GM21526 (cell line): ENCODE measurements at regions not wholly inside any gene's neighbourhood (a gene's known extent, or its start where the extent isn't known, plus 50 kb on each side); places are given as distances from the start of the nearest gene placed in this dataset.

Experiments
- ATAC-seq: cut with Tn5 transposase; IDR thresholded peaks from one replicate; pipeline ENCODE4 v1.9.1; 2021; ENCODE audit warnings: moderate library complexity; ENCODE audit not compliant: unreplicated experiment, low FRiP score

GRCh38 chr14:76950055-76951020 lies 78.2 kb downstream of the IRF2BPL start:
- ATAC-seq = no peak

GRCh38 chr14:76948976-76949375 lies 79.5 kb downstream of the IRF2BPL start:
- no peak for ATAC-seq

- no peak for ATAC-seq
These were observed 80.1 kb downstream of the IRF2BPL start for GRCh38 chr14:76948213-76948947.

GRCh38 chr14:76947838-76948184 lies 80.7 kb downstream of the IRF2BPL start:
- no peak for ATAC-seq

DNA sequence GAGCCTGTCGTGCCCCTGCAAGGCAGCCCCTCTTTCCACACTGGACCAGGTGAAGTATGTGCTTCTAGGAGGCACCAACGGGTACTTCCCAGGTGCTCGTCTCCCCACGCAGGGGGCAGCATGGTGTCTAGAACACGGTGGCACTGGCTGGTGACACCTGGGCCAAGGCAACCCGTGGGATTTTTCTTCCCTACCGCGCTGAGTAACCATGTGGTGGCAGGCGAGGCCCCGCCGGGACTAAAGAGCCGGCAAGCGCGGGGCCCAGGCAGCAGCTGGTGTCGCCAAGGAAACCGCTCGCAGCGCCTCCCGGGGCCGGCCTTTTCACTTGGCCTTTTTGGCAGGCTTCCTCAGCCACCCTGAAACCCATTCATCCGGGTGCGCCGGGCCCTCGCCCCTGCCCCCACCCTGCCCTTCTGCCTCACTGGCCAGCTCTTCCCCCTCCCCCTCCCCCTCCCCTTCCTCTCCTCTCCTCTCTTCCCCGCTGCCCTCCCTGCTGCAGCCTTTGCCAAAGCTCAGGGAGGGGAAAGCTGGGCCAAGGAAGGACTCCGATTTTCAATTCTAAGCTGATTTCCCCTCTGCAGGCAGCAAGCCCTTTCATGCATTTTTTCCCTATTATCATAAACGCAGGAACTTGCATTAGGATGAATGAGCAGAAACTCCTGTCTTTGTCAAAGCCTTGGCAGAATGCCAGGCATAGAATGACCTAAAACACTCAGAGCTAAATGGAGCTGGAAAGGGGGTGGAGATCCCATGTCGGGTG lies 81.2 kb downstream of the IRF2BPL start:
- ATAC-seq = peak; percentile 84

DNA sequence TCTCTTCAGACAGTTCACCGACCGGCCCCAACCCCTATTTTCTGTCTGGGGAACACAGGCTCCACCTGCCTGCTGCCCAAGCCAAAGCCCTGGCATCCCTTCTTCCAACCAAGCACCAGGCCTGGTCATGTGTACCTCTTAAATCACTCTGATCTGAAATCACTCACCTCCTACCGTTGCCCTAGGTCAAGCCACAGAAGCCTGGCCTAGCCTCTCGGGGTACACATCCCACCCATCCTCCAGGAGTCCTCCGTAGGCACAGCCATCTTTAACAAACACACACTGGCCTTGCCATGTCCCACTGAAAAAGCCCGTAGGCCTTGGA lies 81.8 kb downstream of the IRF2BPL start:
- ATAC-seq = no peak

DNA sequence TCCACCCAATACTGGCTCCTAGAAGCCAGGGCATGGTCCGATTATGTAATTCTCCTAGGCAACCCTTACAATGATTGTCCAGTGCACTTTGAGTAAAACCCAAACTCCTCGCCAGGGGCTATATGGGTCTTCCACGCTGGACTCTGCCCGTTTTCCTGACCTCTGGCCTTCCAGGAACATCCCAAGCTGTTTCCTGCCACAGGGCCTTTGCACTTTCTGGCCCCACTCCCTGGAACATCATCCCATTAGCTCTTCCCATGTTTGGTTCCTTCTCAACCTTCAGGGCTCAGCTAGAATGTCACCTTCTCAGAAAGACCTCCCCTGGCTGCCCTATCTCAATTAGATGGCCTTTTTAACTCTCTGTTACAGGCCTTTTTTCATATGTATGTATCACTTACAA lies 85.4 kb downstream of the IRF2BPL start:
- no peak for ATAC-seq

- no peak for ATAC-seq
These were observed 86.3 kb downstream of the IRF2BPL start for GRCh38 chr14:76941946-76942805.

- ATAC-seq = no peak
These were observed 87.0 kb downstream of the IRF2BPL start for GRCh38 chr14:76941544-76941943.

DNA sequence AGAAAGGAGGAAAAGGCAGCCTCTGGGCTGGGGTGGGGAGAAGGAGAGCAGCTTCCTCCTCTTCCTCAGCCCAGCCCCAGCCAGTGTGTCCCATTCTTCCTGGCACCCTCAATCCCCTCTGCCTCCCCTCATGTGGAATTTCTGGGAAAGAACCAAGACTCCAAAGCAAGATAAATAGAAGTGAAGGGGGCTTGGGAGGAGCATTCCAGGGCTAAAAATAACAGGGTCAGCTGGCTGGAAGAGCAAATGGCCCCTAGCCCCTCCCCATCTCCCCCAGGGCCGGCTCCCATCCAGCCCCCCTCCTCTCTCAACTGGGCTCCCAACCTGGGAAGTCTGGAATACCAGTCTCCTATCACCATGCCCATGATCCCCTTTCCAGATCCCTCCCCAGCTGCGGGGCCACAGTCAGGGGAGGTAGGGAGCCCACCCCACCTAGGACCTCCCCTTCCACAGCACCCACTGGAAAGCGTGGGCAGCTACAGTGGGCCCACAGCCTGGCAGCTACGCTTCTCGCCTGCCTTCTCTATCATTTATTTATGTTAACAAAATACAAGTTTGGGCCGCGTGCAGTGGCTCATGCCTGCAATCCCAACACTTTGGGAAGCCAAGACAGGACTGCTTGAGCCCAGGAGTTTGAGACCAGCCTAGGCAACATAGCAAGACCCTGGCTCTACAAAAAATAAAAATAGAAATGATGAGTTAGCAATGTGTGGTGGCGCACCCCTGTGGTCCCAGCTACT lies 88.3 kb downstream of the IRF2BPL start:
- ATAC-seq = no peak

GRCh38 chr14:76939015-76939742 lies 89.3 kb downstream of the IRF2BPL start:
- ATAC-seq = no peak

DNA sequence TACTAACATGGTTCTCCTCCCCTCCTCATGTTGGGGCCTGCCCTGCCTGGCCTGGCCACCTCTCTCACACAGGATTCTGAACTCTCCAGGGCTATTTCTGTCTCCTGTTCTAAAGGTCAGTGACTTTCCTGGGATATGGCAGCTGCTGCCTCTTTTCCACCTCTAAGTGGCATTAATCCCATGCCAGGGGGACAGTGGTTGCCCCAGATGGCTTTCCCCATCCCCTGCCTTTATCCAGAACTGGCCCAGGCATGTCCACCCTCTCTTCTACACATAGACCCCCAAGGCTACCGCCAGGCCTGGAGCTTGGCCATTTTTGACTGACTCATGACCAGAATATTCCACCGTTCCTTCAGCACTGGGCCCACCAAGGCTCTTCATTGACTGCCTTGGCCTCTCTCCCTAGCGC lies 90.4 kb downstream of the IRF2BPL start:
- ATAC-seq = no peak

DNA sequence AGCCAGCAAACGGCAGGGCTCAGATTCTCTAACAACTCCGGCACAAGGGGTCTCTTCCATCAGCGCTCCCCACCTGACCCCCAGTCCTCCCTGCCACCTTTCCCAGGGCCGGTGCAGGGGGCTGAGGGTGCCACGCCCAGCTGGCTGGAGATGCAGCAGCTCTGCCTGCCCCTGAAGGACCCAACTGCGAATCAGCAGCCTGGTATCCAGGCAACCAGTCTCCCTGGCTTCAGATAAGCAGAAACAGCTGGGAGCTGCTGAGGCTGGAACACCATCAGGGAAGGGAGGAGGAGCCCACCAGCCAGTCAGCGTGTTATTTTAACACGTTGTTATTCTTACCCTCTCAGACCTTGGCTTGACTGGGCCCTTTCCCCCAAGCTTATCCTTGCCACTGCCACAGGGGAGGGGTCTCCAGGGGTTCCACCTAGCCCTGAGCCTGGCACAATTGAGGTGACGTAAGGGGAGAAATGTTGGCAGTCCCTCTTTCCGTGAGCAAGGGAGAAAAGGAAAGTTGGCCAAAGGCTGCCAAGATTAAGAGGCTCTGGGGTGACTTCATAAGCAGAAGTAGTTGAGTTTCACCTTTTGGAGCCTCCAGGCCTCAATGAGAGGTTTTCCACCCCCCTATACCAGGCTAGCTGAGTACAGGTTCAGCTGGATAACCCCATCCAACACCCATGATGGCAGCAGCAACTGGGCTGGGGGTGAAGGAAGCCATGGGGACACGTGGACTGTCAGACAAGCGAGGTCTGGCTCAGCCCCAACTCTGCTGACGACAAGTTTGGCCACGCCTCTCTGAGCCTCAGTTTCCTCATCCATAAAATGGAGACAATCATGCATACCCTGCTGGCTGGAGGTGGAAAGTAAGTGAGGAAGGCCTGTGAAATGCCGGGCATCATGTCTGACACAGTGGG lies 91.1 kb downstream of the IRF2BPL start:
- ATAC-seq = no peak

DNA sequence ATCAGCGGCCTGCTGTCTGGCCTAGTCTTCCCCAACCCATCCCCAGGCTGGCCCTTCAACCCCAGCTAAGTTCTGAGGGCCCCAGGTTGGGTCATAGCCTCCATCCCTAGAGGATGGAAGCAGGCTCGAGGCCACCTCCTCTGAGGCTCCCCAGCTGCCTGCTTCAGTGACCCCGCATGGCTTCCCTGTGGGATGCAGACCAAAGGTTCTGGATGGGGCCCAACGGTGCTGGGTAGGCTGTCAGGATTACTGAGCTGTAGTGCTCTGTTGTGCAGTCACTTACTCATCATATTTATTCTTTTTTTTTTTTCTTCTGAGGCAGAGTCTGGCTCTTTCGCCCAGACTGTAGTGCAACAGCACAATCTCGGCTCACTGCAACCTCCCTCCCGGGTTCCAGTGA lies 92.0 kb downstream of the IRF2BPL start:
- no peak for ATAC-seq

GRCh38 chr14:76933515-76933914 lies 95.0 kb downstream of the IRF2BPL start:
- ATAC-seq = no peak

DNA sequence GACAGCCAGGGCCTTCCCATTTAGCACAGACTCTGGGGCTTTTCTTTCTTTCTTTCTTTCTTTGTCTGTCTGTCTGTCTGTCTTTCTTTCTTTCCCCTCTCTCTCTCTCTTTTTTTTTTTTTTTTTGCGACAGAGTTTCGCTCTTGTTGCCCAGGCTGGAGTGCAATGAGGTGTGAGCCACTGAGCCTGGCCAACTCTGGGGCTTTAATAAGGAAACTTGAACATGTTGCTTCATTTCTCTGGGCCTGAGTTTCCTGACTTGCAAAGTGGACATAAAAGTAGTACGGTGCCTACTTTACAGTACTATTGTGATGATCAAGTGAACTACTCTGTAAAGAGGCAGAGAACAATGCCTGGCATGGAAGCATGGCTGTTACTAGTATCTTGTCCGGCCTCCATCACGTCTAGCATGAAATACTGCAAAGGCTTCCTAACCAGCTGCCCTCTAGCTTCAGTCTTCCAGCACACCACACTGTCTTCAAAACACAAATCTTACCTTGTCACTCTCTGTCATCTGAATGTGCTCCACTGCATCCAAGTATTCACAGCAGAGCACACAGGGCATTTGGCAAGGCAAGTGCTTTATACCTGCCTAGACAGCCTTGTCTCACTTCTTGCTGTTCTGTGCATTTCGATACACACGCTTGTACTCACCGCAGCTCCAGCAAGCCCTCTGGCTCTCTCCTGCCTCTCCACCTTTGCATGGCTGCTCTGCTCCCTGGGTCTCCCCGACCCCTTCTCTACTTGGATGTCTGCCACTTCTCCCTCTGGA lies 96.7 kb downstream of the IRF2BPL start:
- ATAC-seq = no peak

DNA sequence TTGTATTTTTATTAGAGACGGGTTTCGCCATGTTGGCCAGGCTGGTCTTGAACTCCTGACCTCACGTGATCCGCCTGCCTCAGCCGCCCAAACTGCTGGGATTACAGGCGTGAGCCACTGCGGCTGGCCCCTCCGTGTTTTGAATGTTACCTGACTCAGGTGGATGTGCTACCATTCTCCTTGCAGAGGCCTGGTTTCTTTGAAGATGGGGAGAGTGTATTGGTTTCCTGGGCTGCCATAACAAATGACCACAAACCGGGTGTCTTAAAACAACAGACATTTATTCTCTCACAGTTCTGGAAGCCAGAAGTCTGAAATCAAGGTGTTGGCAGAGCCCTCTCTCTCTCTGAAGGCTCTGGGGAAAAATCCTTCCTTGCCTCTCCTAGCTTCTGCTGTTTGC lies 98.0 kb downstream of the IRF2BPL start:
- ATAC-seq = no peak
